Esophagus muscularis mucosa (tissue), 4 donors: ENCODE measurements at regions not wholly inside any gene's neighbourhood (a gene's known extent, or its start where the extent isn't known, plus 50 kb on each side); places are given as distances from the start of the nearest gene placed in this dataset.

Experiments used
- EP300 ChIP-seq: sonication (generic); formaldehyde crosslinking; IDR thresholded peaks from one replicate; pipeline ENCODE4 v1.6.1; 2017; ENCODE audit warnings: antibody characterized with exemption
- POLR2A ChIP-seq: fragments of 450-650 bp; IDR thresholded peaks from one replicate; pipeline ENCODE4 v1.6.1; 2017; ENCODE audit warnings: antibody characterized with exemption, moderate library complexity, mild to moderate bottlenecking, low read depth
- POLR2AphosphoS5 ChIP-seq, 2 donors: sonication (generic); formaldehyde crosslinking; IDR thresholded peaks; one replicate each; pipeline ENCODE4 v1.6.1; 2017; ENCODE audit warnings: antibody characterized with exemption in 2 of 2
- TF ChIP-seq, protein P1 (sequence below), 3 experiments: fragments of 200-600 bp in 2 of 3; fragments of 450-650 bp in 1 of 3; sonication (generic) in 2 of 3; IDR thresholded peaks; one replicate each; pipeline ENCODE4 v1.5.1; 2017 to 2019; ENCODE audit warnings: antibody characterized with exemption in 3 of 3, mild to moderate bottlenecking in 2 of 3, moderate library complexity in 1 of 3

DNA sequence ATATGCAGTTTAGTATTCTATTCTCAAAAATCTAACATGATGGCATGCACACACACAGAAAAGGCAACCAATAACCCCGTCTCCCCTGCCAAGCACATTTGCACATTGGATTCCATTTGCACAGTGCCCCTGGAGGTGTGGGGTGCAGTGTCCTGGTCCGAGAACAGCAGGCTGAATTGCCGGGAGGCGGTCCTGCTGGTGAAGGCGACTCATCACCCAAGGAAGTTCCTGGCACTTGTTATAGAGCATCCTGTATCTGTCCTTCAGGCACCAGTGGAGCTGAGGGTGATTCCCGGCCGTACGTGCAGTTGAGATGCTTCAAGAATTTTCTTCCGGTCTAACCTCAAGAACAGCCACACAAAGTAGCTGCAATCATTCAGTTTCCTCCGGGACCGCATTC, 73.0 kb upstream of the RAB12 start:
- TF ChIP-seq POLR2AphosphoS5 (IDR thresholded peaks at IDR 0.05): no peak
- TF ChIP-seq POLR2A: no peak
- TF ChIP-seq, protein P1, sequence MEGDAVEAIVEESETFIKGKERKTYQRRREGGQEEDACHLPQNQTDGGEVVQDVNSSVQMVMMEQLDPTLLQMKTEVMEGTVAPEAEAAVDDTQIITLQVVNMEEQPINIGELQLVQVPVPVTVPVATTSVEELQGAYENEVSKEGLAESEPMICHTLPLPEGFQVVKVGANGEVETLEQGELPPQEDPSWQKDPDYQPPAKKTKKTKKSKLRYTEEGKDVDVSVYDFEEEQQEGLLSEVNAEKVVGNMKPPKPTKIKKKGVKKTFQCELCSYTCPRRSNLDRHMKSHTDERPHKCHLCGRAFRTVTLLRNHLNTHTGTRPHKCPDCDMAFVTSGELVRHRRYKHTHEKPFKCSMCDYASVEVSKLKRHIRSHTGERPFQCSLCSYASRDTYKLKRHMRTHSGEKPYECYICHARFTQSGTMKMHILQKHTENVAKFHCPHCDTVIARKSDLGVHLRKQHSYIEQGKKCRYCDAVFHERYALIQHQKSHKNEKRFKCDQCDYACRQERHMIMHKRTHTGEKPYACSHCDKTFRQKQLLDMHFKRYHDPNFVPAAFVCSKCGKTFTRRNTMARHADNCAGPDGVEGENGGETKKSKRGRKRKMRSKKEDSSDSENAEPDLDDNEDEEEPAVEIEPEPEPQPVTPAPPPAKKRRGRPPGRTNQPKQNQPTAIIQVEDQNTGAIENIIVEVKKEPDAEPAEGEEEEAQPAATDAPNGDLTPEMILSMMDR (IDR thresholded peaks at IDR 0.05): no peak
- TF ChIP-seq EP300: no peak
